GM12878 (cell line): ENCODE measurements at regions not wholly inside any gene's neighbourhood (a gene's known extent, or its start where the extent isn't known, plus 50 kb on each side); places are given as distances from the start of the nearest gene placed in this dataset.

ENCODE experiments used
- CHD1 ChIP-seq: IDR thresholded peaks from 2 replicates; pipeline ENCODE4 v1.6.1; 2012; ENCODE audit warnings: low read depth, low read length, improper control_type of control experiment
- EED ChIP-seq: sonication (generic); IDR thresholded peaks from 2 replicates; pipeline ENCODE4 v1.6.1; 2016; ENCODE audit warnings: antibody characterized with exemption, low read depth
- EGR1 ChIP-seq, 2 experiments: IDR thresholded peaks; 1 replicate in 1 of 2; 2 replicates in 1 of 2; pipeline ENCODE4 v1.6.1; 2011 to 2012; ENCODE audit warnings: low read depth in 2 of 2, low read length in 2 of 2, borderline replicate concordance in 1 of 2, mild to moderate bottlenecking in 1 of 2, moderate library complexity in 1 of 2
- FOS ChIP-seq: IDR thresholded peaks from 3 replicates; pipeline ENCODE4 v1.6.1; 2011; ENCODE audit warnings: borderline replicate concordance; ENCODE audit not compliant: insufficient read length; ENCODE audit errors: extremely low read depth
- IKZF1 ChIP-seq: fragments of 450-650 bp; conservative IDR thresholded peaks from 2 replicates; pipeline ENCODE4 v1.6.1; 2017; ENCODE audit warnings: antibody characterized with exemption, mild to moderate bottlenecking
- LARP7 ChIP-seq: fragments of 450-650 bp; IDR thresholded peaks from 2 replicates; pipeline ENCODE4 v1.6.1; 2017; ENCODE audit warnings: mild to moderate bottlenecking
- MYC ChIP-seq: IDR thresholded peaks from 2 replicates; pipeline ENCODE4 v1.6.1; 2011; ENCODE audit warnings: mild to moderate bottlenecking, low read length, moderate library complexity, inconsistent platforms; ENCODE audit not compliant: insufficient read depth, insufficient replicate concordance, insufficient read length, severe bottlenecking
- NFXL1 ChIP-seq: fragments of 450-650 bp; IDR thresholded peaks from 2 replicates; pipeline ENCODE4 v1.6.1; 2017; ENCODE audit warnings: antibody characterized with exemption, mild to moderate bottlenecking, borderline replicate concordance
- PKNOX1 ChIP-seq: fragments of 450-650 bp; IDR thresholded peaks from 2 replicates; pipeline ENCODE4 v1.6.1; 2016; ENCODE audit warnings: mild to moderate bottlenecking
- RAD21 ChIP-seq: IDR thresholded peaks from 2 replicates; pipeline ENCODE4 v1.6.1; 2011; ENCODE audit warnings: mild to moderate bottlenecking, low read depth, low read length, moderate library complexity; ENCODE audit not compliant: insufficient read depth
- REST ChIP-seq: IDR thresholded peaks from 2 replicates; pipeline ENCODE4 v1.6.1; 2012; ENCODE audit warnings: mild to moderate bottlenecking, low read depth, low read length
- ZBTB40 ChIP-seq: fragments of 450-650 bp; IDR thresholded peaks from 2 replicates; pipeline ENCODE4 v1.6.1; 2016; ENCODE audit warnings: mild to moderate bottlenecking, moderate library complexity, borderline replicate concordance
- ZZZ3 ChIP-seq: IDR thresholded peaks from 2 replicates; pipeline ENCODE4 v1.6.1; 2011; ENCODE audit warnings: low read depth; ENCODE audit not compliant: control insufficient read depth, insufficient read length

GRCh38 chr21:43299441-43300277, 127.3 kb downstream of the SIK1 start (continued):
- TF ChIP-seq ZBTB40 = no peak
- no peak for TF ChIP-seq FOS
- no peak for TF ChIP-seq PKNOX1
- no peak for TF ChIP-seq RAD21
- TF ChIP-seq LARP7 = no peak
- TF ChIP-seq REST = no peak
- TF ChIP-seq EED = no peak
- TF ChIP-seq NFXL1 = no peak
- TF ChIP-seq CHD1 = no peak
- TF ChIP-seq EGR1 (IDR thresholded peaks at IDR 0.05; ENCODE audit: borderline replicate concordance in 1 of 2, low read depth in 2 of 2, low read length in 2 of 2) = no peak
- TF ChIP-seq MYC = no peak
- no peak for TF ChIP-seq ZZZ3
- TF ChIP-seq IKZF1 = no peak
